SKM-1 (cell line): ENCODE measurements at regions not wholly inside any gene's neighbourhood (a gene's known extent, or its start where the extent isn't known, plus 50 kb on each side); places are given as distances from the start of the nearest gene placed in this dataset.
"Not testable (repeated sequence)": the region's sequence is repeated elsewhere in the genome, so short reads cannot be mapped to it uniquely, and the experiment has no call there.

ENCODE experiments used
- DNase-seq: peaks from one replicate; lab custom pipeline; 2025; ENCODE audit not compliant: unreplicated experiment; lab: John Stamatoyannopoulos, UW

GRCh38 chr11:134659882-134660281, 247.8 kb upstream of the B3GAT1 start:
- DNase-seq = no peak

GRCh38 chr11:134658481-134659225, 246.6 kb upstream of the B3GAT1 start:
- no peak for DNase-seq

- DNase-seq = no peak
Observed at GRCh38 chr11:134657631-134658030, 245.6 kb upstream of the B3GAT1 start.

GRCh38 chr11:134656861-134657540, 245.0 kb upstream of the B3GAT1 start:
- DNase-seq = no peak

- DNase-seq = not testable (repeated sequence)
Observed at GRCh38 chr11:134656086-134656840, 244.2 kb upstream of the B3GAT1 start.

GRCh38 chr11:134655189-134655989, 243.3 kb upstream of the B3GAT1 start:
- DNase-seq = no peak

- no peak for DNase-seq
Observed at GRCh38 chr11:134654161-134654915, 242.3 kb upstream of the B3GAT1 start.

- no peak for DNase-seq
Observed at GRCh38 chr11:134652586-134653255, 240.7 kb upstream of the B3GAT1 start.

GRCh38 chr11:134647066-134647743, 235.2 kb upstream of the B3GAT1 start:
- DNase-seq = no peak

- DNase-seq = no peak
Observed at GRCh38 chr11:134646561-134646960, 234.5 kb upstream of the B3GAT1 start.

- no peak for DNase-seq
Observed at GRCh38 chr11:134645576-134645975, 233.5 kb upstream of the B3GAT1 start.

GRCh38 chr11:134644476-134645456, 232.7 kb upstream of the B3GAT1 start:
- no peak for DNase-seq

GRCh38 chr11:134643115-134644012, 231.3 kb upstream of the B3GAT1 start:
- DNase-seq = no peak

- DNase-seq = no peak
Observed at GRCh38 chr11:134642206-134642605, 230.2 kb upstream of the B3GAT1 start.

GRCh38 chr11:134640971-134641968, 229.2 kb upstream of the B3GAT1 start:
- no peak for DNase-seq

GRCh38 chr11:134640536-134640935, 228.5 kb upstream of the B3GAT1 start:
- no peak for DNase-seq
